ENCODE measurements at regions not wholly inside any gene's neighbourhood (a gene's known extent, or its start where the extent isn't known, plus 50 kb on each side); places are given as distances from the start of the nearest gene placed in this dataset.

- no peak for DNase-seq
Measured at GRCh38 chr20:59438201-59438600, 137.8 kb downstream of the EDN3 start.

GRCh38 chr20:59439243-59439642 is 138.8 kb downstream of the EDN3 start:
- no peak for DNase-seq

GRCh38 chr20:59441306-59441705 is 140.9 kb downstream of the EDN3 start:
- no peak for DNase-seq

GRCh38 chr20:59441860-59442810 is 141.7 kb downstream of the EDN3 start:
- DNase-seq: no peak

GRCh38 chr20:59443550-59443949 is 143.1 kb downstream of the EDN3 start:
- DNase-seq: no peak

GRCh38 chr20:59446376-59446775 is 146.0 kb downstream of the EDN3 start:
- DNase-seq: no peak

- no peak for DNase-seq
Measured at GRCh38 chr20:59448196-59448595, 147.8 kb downstream of the EDN3 start.

GRCh38 chr20:59448851-59449444 is 148.5 kb downstream of the EDN3 start:
- no peak for DNase-seq

- no peak for DNase-seq
Measured at GRCh38 chr20:59451066-59451630, 150.7 kb downstream of the EDN3 start.

- DNase-seq: no peak
Measured at GRCh38 chr20:59451641-59452040, 151.2 kb downstream of the EDN3 start.

- DNase-seq: no peak
Measured at GRCh38 chr20:59452856-59453255, 151.5 kb upstream of the PHACTR3 start.

GRCh38 chr20:59453759-59454560 is 150.4 kb upstream of the PHACTR3 start:
- no peak for DNase-seq

GRCh38 chr20:59455402-59456341 is 148.7 kb upstream of the PHACTR3 start:
- no peak for DNase-seq

GRCh38 chr20:59456342-59457279 is 147.7 kb upstream of the PHACTR3 start:
- DNase-seq: no peak

GRCh38 chr20:59458645-59459044 is 145.7 kb upstream of the PHACTR3 start:
- no peak for DNase-seq

- no peak for DNase-seq
Measured at GRCh38 chr20:59459586-59459985, 144.8 kb upstream of the PHACTR3 start.

GRCh38 chr20:59460352-59460751 is 144.0 kb upstream of the PHACTR3 start:
- DNase-seq: no peak

- no peak for DNase-seq
Measured at GRCh38 chr20:59461526-59461925, 142.8 kb upstream of the PHACTR3 start.

GRCh38 chr20:59462249-59462648 is 142.1 kb upstream of the PHACTR3 start:
- no peak for DNase-seq

- no peak for DNase-seq
Measured at GRCh38 chr20:59463541-59463940, 140.8 kb upstream of the PHACTR3 start.

Data from stimulated activated CD4-positive, alpha-beta T cell treated with anti-CD3 and anti-CD28 coated beads, Interleukin-15, amount 100 ng/mL, for 24 hours (primary cell).